Ascending aorta (tissue), 2 donors: ENCODE measurements at regions not wholly inside any gene's neighbourhood (a gene's known extent, or its start where the extent isn't known, plus 50 kb on each side); places are given as distances from the start of the nearest gene placed in this dataset.
"Not testable (repeated sequence)": the region's sequence is repeated elsewhere in the genome, so short reads cannot be mapped to it uniquely, and the experiment has no call there.

ENCODE experiments used
- DNase-seq, 2 donors: peaks; one replicate each; pipeline ENCODE4 v3.0.0-alpha.2; 2019; ENCODE audit warnings: low spot score in 2 of 2
- H3K27ac ChIP-seq, 2 donors: fragments of 200-600 bp; sonication (generic); one replicate each; pipeline ENCODE4 v1.5.1; 2016 to 2017; ENCODE audit warnings: mild to moderate bottlenecking in 1 of 2
- H3K27me3 ChIP-seq: fragments of 200-600 bp; sonication (generic); one replicate; pipeline ENCODE4 v1.5.1; 2017
- H3K36me3 ChIP-seq, 2 donors: fragments of 200-600 bp; sonication (generic); one replicate each; pipeline ENCODE4 v1.5.1; 2016
- H3K4me1 ChIP-seq, 2 donors: fragments of 200-600 bp; sonication (generic); one replicate each; pipeline ENCODE4 v1.5.1; 2016 to 2017; ENCODE audit warnings: mild to moderate bottlenecking in 1 of 2
- H3K4me3 ChIP-seq, 2 donors: fragments of 200-600 bp; sonication (generic); one replicate each; pipeline ENCODE4 v1.5.1; 2016 to 2017; ENCODE audit warnings: mild to moderate bottlenecking in 1 of 2
- H3K9me3 ChIP-seq, 2 donors: fragments of 200-600 bp; sonication (generic); one replicate each; pipeline ENCODE4 v1.5.1; 2016
- intact Hi-C: fragments of 100-400 bp; cut with DNase I; formaldehyde crosslinking; loops from one replicate; pipeline ENCODE4 v1.15.1; 2023
- TF ChIP-seq, protein P1 (sequence below), 3 experiments: fragments of 200-600 bp in 2 of 3; fragments of 450-650 bp in 1 of 3; sonication (generic) in 2 of 3; IDR thresholded peaks; one replicate each; pipeline ENCODE4 v1.5.1; 2016 to 2019; ENCODE audit warnings: antibody characterized with exemption in 3 of 3, mild to moderate bottlenecking in 1 of 3, moderate library complexity in 1 of 3

DNA sequence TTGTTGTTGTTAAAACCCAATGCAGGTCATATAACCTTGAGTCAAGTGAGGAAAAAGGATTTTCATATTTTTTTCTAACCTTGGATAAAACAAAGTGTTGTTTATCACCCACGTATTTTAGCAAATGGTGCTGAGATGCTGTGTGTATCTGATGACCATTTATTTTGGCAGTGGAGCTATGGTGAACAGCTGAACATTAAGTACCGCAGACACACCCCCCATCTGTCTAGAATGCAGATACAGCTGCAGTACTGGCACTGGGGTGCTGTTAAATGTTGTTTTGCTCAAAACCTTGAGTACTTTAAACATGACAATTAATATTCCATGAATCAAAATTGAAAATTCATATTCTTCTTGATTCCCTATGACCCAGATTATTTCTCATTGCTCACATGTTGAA, 773.3 kb upstream of the SLC39A10 start:
- TF ChIP-seq, protein P1, sequence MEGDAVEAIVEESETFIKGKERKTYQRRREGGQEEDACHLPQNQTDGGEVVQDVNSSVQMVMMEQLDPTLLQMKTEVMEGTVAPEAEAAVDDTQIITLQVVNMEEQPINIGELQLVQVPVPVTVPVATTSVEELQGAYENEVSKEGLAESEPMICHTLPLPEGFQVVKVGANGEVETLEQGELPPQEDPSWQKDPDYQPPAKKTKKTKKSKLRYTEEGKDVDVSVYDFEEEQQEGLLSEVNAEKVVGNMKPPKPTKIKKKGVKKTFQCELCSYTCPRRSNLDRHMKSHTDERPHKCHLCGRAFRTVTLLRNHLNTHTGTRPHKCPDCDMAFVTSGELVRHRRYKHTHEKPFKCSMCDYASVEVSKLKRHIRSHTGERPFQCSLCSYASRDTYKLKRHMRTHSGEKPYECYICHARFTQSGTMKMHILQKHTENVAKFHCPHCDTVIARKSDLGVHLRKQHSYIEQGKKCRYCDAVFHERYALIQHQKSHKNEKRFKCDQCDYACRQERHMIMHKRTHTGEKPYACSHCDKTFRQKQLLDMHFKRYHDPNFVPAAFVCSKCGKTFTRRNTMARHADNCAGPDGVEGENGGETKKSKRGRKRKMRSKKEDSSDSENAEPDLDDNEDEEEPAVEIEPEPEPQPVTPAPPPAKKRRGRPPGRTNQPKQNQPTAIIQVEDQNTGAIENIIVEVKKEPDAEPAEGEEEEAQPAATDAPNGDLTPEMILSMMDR (IDR thresholded peaks at IDR 0.05): no peak
- no peaks in the 10 kb centered on the region for H3K36me3 ChIP-seq
- no peak overlapping the region for H3K27ac ChIP-seq
- intact Hi-C loops: no loop called here
- no peaks in the 10 kb centered on the region for H3K27me3 ChIP-seq
- no peaks in the 10 kb centered on the region for H3K4me1 ChIP-seq
- H3K4me3 ChIP-seq: no peak overlapping the region
- H3K9me3 ChIP-seq: no peaks in the 10 kb centered on the region
- no peak for DNase-seq

GRCh38 chr2:194870974-194871535, 786.0 kb upstream of the SLC39A10 start:
- no peaks in the 10 kb centered on the region for H3K4me1 ChIP-seq
- intact Hi-C loops: no loop called here
- no peaks in the 10 kb centered on the region for H3K27me3 ChIP-seq
- no peak overlapping the region for H3K27ac ChIP-seq
- TF ChIP-seq, protein P1 (IDR thresholded peaks at IDR 0.05): no peak
- H3K9me3 ChIP-seq: no peaks in the 10 kb centered on the region
- H3K4me3 ChIP-seq: no peak overlapping the region
- no peaks in the 10 kb centered on the region for H3K36me3 ChIP-seq
- no peak for DNase-seq

DNA sequence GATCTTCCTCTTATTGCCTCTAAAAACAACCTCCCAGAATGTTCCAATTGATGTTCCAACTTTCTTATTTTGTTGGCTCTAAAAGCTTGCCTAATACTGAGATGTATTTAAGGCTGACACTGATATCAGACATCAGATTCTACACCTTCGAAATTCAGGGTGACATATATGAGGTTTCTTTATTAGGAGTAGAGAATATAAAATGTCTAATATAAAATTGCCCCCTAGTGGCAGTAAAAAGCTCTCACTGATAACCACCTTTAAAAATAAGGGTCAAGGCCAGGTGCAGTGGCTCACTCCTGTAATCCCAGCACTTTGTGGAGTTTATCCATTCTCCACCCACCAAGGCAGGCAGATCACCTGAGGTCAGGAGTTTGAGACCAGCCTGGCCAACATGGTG, 789.7 kb upstream of the SLC39A10 start:
- Histone ChIP-seq H3K9me3 (no peaks in the 10 kb centered on the region), H3K27me3 (no peaks in the 10 kb centered on the region), H3K36me3 (no peaks in the 10 kb centered on the region), H3K4me1 (no peaks in the 10 kb centered on the region), H3K27ac (no peak overlapping the region), H3K4me3 (no peak overlapping the region)
- TF ChIP-seq, protein P1 (IDR thresholded peaks at IDR 0.05): no peak
- no peak for DNase-seq
- intact Hi-C loops: no loop called here

GRCh38 chr2:194854941-194855340, 802.1 kb upstream of the SLC39A10 start:
- no peak for DNase-seq
- H3K4me1 ChIP-seq: no peaks in the 10 kb centered on the region
- H3K4me3 ChIP-seq: no peak overlapping the region
- no peak overlapping the region for H3K27ac ChIP-seq
- intact Hi-C loops: no loop called here
- no peaks in the 10 kb centered on the region for H3K36me3 ChIP-seq
- TF ChIP-seq, protein P1 (IDR thresholded peaks at IDR 0.05): no peak
- H3K9me3 ChIP-seq: peaks cover 0 to 5% of the 10 kb centered on the region in 2 donors
- H3K27me3 ChIP-seq: no peaks in the 10 kb centered on the region

DNA sequence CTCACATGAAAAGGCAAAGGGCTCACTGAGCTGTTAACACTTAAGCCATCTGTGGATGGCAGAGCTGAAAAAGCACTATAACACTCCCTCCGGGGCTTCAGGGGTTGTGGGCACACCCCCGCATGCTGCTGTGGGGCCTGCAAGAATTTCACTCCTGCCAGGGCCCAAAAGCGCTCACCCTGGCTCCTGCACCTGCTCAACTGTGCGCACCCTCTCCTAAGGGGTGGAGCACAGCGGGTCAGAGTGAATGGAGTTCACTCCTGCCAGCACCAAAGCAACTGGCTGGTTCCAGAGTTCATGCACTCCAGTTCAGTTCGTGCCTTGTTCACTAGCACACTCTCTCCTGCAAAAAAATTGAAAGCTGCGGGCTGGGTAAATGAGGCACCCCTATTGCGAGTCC, 814.2 kb upstream of the SLC39A10 start:
- no peak for DNase-seq
- Histone ChIP-seq H3K9me3 (no peaks in the 10 kb centered on the region), H3K36me3 (no peaks in the 10 kb centered on the region), H3K4me1 (no peaks in the 10 kb centered on the region), H3K27me3 (no peaks in the 10 kb centered on the region), H3K4me3 (no peak overlapping the region), H3K27ac (no peak overlapping the region)
- TF ChIP-seq, protein P1 (IDR thresholded peaks at IDR 0.05): no peak
- intact Hi-C loops: no loop called here

DNA sequence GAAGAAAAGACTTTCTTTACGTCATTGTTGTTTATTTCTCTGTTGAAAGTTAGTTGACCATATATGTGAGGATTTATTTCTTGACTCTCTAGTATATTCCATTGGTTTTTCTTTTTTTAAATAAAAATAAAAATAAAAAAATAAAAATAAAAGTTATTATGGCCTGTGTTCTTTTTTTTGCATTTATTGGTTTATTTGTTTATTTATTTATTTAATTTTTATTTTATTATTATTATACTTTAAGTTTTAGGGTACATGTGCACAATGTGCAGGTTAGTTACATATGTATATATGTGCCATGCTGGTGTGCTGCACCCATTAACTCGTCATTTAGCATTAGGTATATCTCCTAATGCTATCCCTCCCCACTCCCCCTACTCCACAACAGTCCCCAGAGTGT, 822.7 kb upstream of the SLC39A10 start:
- H3K27me3 ChIP-seq, H3K36me3 ChIP-seq, DNase-seq, H3K4me3 ChIP-seq, intact Hi-C loops, H3K4me1 ChIP-seq, H3K27ac ChIP-seq, H3K9me3 ChIP-seq: not testable (repeated sequence)
